ENCODE measurements at regions not wholly inside any gene's neighbourhood (a gene's known extent, or its start where the extent isn't known, plus 50 kb on each side); places are given as distances from the start of the nearest gene placed in this dataset.

DNA sequence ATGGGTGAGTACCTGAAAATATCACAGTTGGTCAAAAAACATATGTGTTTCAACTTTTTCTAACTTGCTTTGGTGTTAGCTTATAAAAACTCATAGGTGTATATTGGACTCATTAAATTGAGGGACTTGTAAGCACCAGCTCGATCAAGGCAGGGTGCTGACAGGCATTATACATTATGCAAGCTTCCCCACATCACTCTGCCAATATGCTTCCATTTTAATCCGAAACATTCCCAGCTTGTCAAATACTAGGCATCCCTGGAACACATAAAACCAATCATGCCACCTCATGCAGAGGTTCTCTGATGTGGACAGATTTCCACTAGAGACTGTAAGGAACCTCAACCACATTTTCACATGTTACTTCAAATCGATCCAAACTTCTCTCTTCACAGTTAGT lies 187.3 kb upstream of the NT5E start:
- no peak for DNase-seq
- Histone ChIP-seq H3K36me3 (replicated peaks in 1 of 2) (no peaks in the 10 kb centered on the region), H3K4me1 (replicated peaks in 1 of 2) (no peaks in the 10 kb centered on the region), H3K27ac (no peak overlapping the region), H3K9me3 (replicated peaks in 1 of 3) (no peaks in the 10 kb centered on the region), H3K4me3 (no peak overlapping the region), H3K27me3 (no peaks in the 10 kb centered on the region)
- no peak for TF ChIP-seq POLR2A (IDR thresholded peaks at IDR 0.05)
- TF ChIP-seq, protein P1, sequence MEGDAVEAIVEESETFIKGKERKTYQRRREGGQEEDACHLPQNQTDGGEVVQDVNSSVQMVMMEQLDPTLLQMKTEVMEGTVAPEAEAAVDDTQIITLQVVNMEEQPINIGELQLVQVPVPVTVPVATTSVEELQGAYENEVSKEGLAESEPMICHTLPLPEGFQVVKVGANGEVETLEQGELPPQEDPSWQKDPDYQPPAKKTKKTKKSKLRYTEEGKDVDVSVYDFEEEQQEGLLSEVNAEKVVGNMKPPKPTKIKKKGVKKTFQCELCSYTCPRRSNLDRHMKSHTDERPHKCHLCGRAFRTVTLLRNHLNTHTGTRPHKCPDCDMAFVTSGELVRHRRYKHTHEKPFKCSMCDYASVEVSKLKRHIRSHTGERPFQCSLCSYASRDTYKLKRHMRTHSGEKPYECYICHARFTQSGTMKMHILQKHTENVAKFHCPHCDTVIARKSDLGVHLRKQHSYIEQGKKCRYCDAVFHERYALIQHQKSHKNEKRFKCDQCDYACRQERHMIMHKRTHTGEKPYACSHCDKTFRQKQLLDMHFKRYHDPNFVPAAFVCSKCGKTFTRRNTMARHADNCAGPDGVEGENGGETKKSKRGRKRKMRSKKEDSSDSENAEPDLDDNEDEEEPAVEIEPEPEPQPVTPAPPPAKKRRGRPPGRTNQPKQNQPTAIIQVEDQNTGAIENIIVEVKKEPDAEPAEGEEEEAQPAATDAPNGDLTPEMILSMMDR (IDR thresholded peaks at IDR 0.05) = no peak
- intact Hi-C loops (cut with DNase I) = no loop called here
- 64 to 84% (median 69%) methylated on average over 3 of the region's 3 CpGs for WGBS, 4 donors

DNA sequence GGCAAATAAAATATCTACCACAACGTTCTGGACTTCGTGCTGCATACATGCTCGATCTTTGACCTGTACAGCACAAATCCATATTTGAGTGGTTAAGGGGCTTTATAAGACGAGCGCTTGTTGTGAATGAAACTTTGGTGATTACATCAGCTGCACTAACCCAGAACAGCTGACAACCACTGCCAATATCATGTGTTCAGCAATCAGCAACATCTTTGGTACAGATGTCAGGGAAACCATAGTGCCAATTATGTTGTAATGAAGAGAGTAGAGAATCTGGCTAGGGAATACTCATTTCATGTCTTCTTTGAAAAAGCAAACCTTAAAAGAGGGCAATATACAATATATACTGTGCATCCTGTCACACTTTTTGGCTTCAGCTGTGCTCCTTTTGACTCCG lies 188.6 kb upstream of the NT5E start:
- no peak for TF ChIP-seq POLR2A (IDR thresholded peaks at IDR 0.05)
- TF ChIP-seq, protein P1 (IDR thresholded peaks at IDR 0.05) = no peak
- no peaks in the 10 kb centered on the region for H3K9me3 ChIP-seq (replicated peaks in 1 of 3)
- intact Hi-C loops (cut with DNase I) = no loop called here
- WGBS, 4 donors = 64 to 70% (median 66%) methylated on average over 6 of the region's 6 CpGs
- no peak for DNase-seq
- H3K27me3 ChIP-seq = no peaks in the 10 kb centered on the region
- no peak overlapping the region for H3K4me3 ChIP-seq
- no peak overlapping the region for H3K27ac ChIP-seq
- H3K36me3 ChIP-seq (replicated peaks in 1 of 2) = no peaks in the 10 kb centered on the region
- no peaks in the 10 kb centered on the region for H3K4me1 ChIP-seq (replicated peaks in 1 of 2)

DNA sequence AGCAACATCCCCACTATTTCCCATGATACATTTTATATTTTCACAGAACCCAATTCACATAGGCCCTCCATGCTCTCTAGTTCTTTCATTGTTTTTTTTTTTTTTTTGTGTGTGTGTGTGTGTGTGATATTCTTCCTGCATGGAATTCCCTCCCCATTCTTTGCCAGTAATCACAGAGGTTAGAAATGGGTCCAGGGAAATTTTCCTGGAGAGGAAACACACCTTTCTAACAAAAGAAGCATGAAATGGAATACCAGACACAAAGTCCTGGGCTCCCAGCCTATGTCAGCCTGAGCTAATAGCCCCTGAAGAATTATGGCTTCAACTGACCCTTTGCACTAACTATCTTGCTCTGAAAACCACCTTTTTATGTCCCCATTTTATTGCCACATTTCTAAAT lies 194.2 kb upstream of the NT5E start:
- no peaks in the 10 kb centered on the region for H3K9me3 ChIP-seq (replicated peaks in 1 of 3)
- no peak for DNase-seq
- no peak overlapping the region for H3K27ac ChIP-seq
- H3K4me1 ChIP-seq (replicated peaks in 1 of 2) = no peaks in the 10 kb centered on the region
- no peak for TF ChIP-seq POLR2A (IDR thresholded peaks at IDR 0.05)
- TF ChIP-seq, protein P1 (IDR thresholded peaks at IDR 0.05) = no peak
- no peak overlapping the region for H3K4me3 ChIP-seq
- no peaks in the 10 kb centered on the region for H3K36me3 ChIP-seq (replicated peaks in 1 of 2)
- intact Hi-C loops (cut with DNase I) = no loop called here
- H3K27me3 ChIP-seq = no peaks in the 10 kb centered on the region

DNA sequence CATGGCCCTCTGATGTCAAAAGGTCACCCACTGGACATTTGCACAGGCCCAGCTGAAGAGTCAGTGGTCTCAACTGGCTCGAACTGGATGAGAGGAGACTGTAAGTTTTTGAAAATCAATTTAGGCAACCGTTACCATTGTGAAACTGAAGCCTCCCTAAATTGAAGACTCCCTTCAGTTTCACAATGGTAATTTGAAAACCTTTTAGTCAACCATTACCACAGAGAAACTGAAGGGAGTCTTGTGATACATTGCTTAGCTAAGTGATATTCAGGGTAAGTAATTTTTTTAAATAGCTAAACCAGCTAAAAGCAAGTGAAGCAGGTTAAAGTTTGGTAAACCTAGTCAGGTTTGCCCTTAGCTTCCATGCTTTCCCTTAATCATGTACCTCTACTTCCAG lies 197.3 kb upstream of the NT5E start:
- no peak for DNase-seq
- 64 to 76% (median 69%) methylated on average over 2 of the region's 2 CpGs for WGBS, 4 donors
- Histone ChIP-seq H3K4me3 (no peak overlapping the region), H3K36me3 (replicated peaks in 1 of 2) (no peaks in the 10 kb centered on the region), H3K9me3 (replicated peaks in 1 of 3) (no peaks in the 10 kb centered on the region), H3K27me3 (no peaks in the 10 kb centered on the region), H3K4me1 (replicated peaks in 1 of 2) (no peaks in the 10 kb centered on the region), H3K27ac (no peak overlapping the region)
- TF ChIP-seq POLR2A (IDR thresholded peaks at IDR 0.05) = no peak
- TF ChIP-seq, protein P1 (IDR thresholded peaks at IDR 0.05) = no peak
- intact Hi-C loops (cut with DNase I) = no loop called here
